ENCODE measurements at regions not wholly inside any gene's neighbourhood (a gene's known extent, or its start where the extent isn't known, plus 50 kb on each side); places are given as distances from the start of the nearest gene placed in this dataset.

GRCh38 chr4:84389406-84389805 is 109.7 kb downstream of the NKX6-1 start:
- no peak for TF ChIP-seq ETS1 (IDR thresholded peaks at IDR 0.05)
- no peak for TF ChIP-seq STAT1 (IDR thresholded peaks at IDR 0.05; ENCODE audit: unreplicated experiment)
- no peak for TF ChIP-seq JUNB (IDR thresholded peaks at IDR 0.05; ENCODE audit: unreplicated experiment)
- no peak for TF ChIP-seq ZNF462 (CRISPR knock-in tag; IDR thresholded peaks at IDR 0.05)
- no peak for TF ChIP-seq NANOG (IDR thresholded peaks at IDR 0.05; ENCODE audit: borderline replicate concordance)
- TF ChIP-seq ZNF114 (CRISPR knock-in tag; IDR thresholded peaks at IDR 0.05): no peak
- TF ChIP-seq CTCF (conservative IDR thresholded peaks at IDR 0.05; ENCODE audit: low read depth in 2 of 2): no peak
- TF ChIP-seq REST (IDR thresholded peaks at IDR 0.05; ENCODE audit: unreplicated experiment): no peak
- TF ChIP-seq POLR2AphosphoS5 (IDR thresholded peaks at IDR 0.05; ENCODE audit: low read depth): no peak
- TF ChIP-seq CREB1 (CRISPR knock-in tag; IDR thresholded peaks at IDR 0.05; ENCODE audit: low read depth): no peak
- no peak for TF ChIP-seq EZH2phosphoT487 (IDR thresholded peaks at IDR 0.05; ENCODE audit: unreplicated experiment)
- no peak for TF ChIP-seq EZH2 (IDR thresholded peaks at IDR 0.05; ENCODE audit: low read depth, unreplicated experiment)
- no peak for TF ChIP-seq ZNF331 (CRISPR knock-in tag; IDR thresholded peaks at IDR 0.05; ENCODE audit: low read depth)
- ATAC-seq: no peak
- no peak overlapping the region for H2AFZ ChIP-seq
- H3K27ac ChIP-seq (ENCODE audit: low read depth): no peak overlapping the region
- 0 out of 2 replicates have a peak, but pooled peaks cover 6% of the 10 kb centered on the region for H3K9me2 ChIP-seq (ENCODE audit: insufficient read depth)
- H3K4me1 ChIP-seq (ENCODE audit: insufficient read depth): peaks cover 17% of the 10 kb centered on the region
- Mint-ChIP-seq H3K4me3 (no peak overlapping the region), H3K27me3 (ENCODE audit: insufficient read depth, low read depth, poor library complexity) (peaks cover 4% of the 10 kb centered on the region), H3K27ac (no peak overlapping the region), H3K9me3 (no peaks in the 10 kb centered on the region), H3K36me3 (ENCODE audit: low read depth) (no peaks in the 10 kb centered on the region), H3K4me1 (peaks cover 30% of the 10 kb centered on the region)
- H3K4me3 ChIP-seq: no peak overlapping the region
- no peaks in the 10 kb centered on the region for H3F3A ChIP-seq (replicated peaks; ENCODE audit: low read depth)
- no peak overlapping the region for H3K4me2 ChIP-seq
- no peaks in the 10 kb centered on the region for H3K79me2 ChIP-seq (replicated peaks; ENCODE audit: insufficient read depth)
- no peaks in the 10 kb centered on the region for H3K36me3 ChIP-seq (ENCODE audit: insufficient read depth)
- no peak for DNase-seq (ENCODE audit: low spot score)
- H4K20me1 ChIP-seq (replicated peaks; ENCODE audit: insufficient read depth): no peaks in the 10 kb centered on the region
- 0 out of 2 replicates have a peak, but pooled peaks cover 5% of the 10 kb centered on the region for H3K27me3 ChIP-seq (ENCODE audit: insufficient read depth)

Data from GM23338 (cell line).